ENCODE measurements at regions not wholly inside any gene's neighbourhood (a gene's known extent, or its start where the extent isn't known, plus 50 kb on each side); places are given as distances from the start of the nearest gene placed in this dataset.

DNA sequence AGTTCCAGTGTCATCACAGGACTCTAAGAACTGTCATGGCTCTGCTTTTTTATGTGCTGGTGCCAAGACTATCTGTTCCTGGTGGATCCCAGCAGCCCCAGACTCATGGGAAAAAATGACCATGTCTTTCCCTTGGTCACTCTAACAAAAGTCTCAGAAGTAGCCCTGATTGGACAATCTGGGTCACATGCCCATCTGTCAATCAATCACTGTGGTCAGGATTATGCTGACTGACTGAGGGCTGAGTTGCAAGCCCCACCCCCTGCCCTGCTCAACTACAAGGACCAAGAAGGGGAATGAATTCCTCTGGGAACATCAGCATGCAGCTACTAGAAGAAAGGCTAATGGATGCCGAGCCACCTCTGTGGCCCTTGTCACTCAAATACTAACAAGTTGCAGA is 91.6 kb downstream of the EDN3 start:
- Histone ChIP-seq H3K4me2 (ENCODE audit: insufficient read depth in 1 of 2, low read depth in 2 of 2, low read length in 2 of 2) (no peak overlapping the region), H4K5ac (ENCODE audit: insufficient read length, low read depth, low read length) (no peak overlapping the region), H3K4ac (replicated peaks; ENCODE audit: insufficient read length, low read depth, low read length) (no peak overlapping the region), H4K8ac (ENCODE audit: extremely low read depth, insufficient read depth, low read length) (no peak overlapping the region), H2AFZ (ENCODE audit: low read length) (no peak overlapping the region), H3K4me3 (ENCODE audit: extremely low read depth in 1 of 4, insufficient read depth in 2 of 4, low read depth in 3 of 4, low read length in 4 of 4) (no peak overlapping the region), H3K23me2 (ENCODE audit: low read depth, low read length) (peaks cover 5% of the 10 kb centered on the region; the same call in 1 of the 2 replicates), H3K27me3 (replicated peaks in 1 of 4; ENCODE audit: control insufficient read depth in 3 of 4, extremely low read depth in 1 of 4, insufficient read depth in 3 of 4, low read length in 3 of 4) (no peaks in the 10 kb centered on the region), H4K91ac (replicated peaks; ENCODE audit: insufficient read length, low read length) (no peak overlapping the region), H2BK20ac (ENCODE audit: low read length) (no peak overlapping the region), H3K18ac (ENCODE audit: extremely low read depth, low read length) (no peak overlapping the region), H3K14ac (ENCODE audit: insufficient read length) (no peak overlapping the region), H3K56ac (replicated peaks; ENCODE audit: insufficient read length, low read depth, low read length) (no peak overlapping the region), H3K23ac (ENCODE audit: insufficient read length) (no peak overlapping the region), H2BK12ac (ENCODE audit: low read depth, low read length) (no peak overlapping the region), H3K9ac (replicated peaks in 1 of 4; ENCODE audit: extremely low read depth in 1 of 4, low read depth in 3 of 4, low read length in 3 of 4) (no peak overlapping the region), H3K79me1 (ENCODE audit: low read depth, low read length) (no peaks in the 10 kb centered on the region), H2BK15ac (ENCODE audit: low read length) (no peak overlapping the region), H3K9me3 (ENCODE audit: insufficient read depth in 2 of 2, low read depth in 1 of 2, low read length in 1 of 2) (no peaks in the 10 kb centered on the region; a peak in 1 of 4 replicates), H3K4me1 (replicated peaks in 1 of 4; ENCODE audit: control insufficient read depth in 3 of 4, insufficient read depth in 4 of 4, low read length in 3 of 4) (peaks cover 0 to 2% (median 0%) of the 10 kb centered on the region in 4 experiments; a peak in 1 of 7 replicates), H3K27ac (ENCODE audit: low read depth, low read length) (no peak overlapping the region), H4K20me1 (replicated peaks in 1 of 2; ENCODE audit: control insufficient read depth in 1 of 2, insufficient read depth in 2 of 2, low read length in 2 of 2) (no peaks in the 10 kb centered on the region), H2BK120ac (replicated peaks; ENCODE audit: low read depth, low read length) (no peak overlapping the region), H3K36me3 (ENCODE audit: control insufficient read depth in 2 of 4, insufficient read depth in 4 of 4, low read length in 3 of 4) (no peaks in the 10 kb centered on the region), H2BK5ac (ENCODE audit: low read depth, low read length) (no peak overlapping the region), H3K79me2 (ENCODE audit: control insufficient read depth in 1 of 2, insufficient read depth in 2 of 2, low read length in 2 of 2) (no peaks in the 10 kb centered on the region), H2AK5ac (ENCODE audit: low read depth, low read length) (no peak overlapping the region)
- FAIRE-seq (no peak), DNase-seq (ENCODE audit: low read depth in 1 of 2, low spot score in 2 of 2) (no peak)
- POLR2A ChIA-PET (ENCODE audit: partially characterized antibody) = no interaction called here
- CTCF ChIA-PET (ENCODE audit: partially characterized antibody) = interaction anchor here (0.6 to 2.1 kb wide), 3 partner anchors 13 to 63 kb away, joined by 3 to 11 read pairs (median 5); no protein-coding TSS in a partner anchor
- WGBS, 2 experiments (ENCODE audit: extremely low coverage in 1 of 2, insufficient coverage in 1 of 2, insufficient read length in 1 of 2, insufficient replicate concordance in 2 of 2, low coverage in 1 of 2, low lambda C conversion rate in 2 of 2, missing lambda C conversion rate in 1 of 2) = 85% methylated on average over 1 of the region's 1 CpG; no CpG with 5 or more reads in 1 of the 2 experiments
- no peak for TF ChIP-seq TEAD4 (IDR thresholded peaks at IDR 0.05; ENCODE audit: low read depth, low read length)
- TF ChIP-seq, protein P1, sequence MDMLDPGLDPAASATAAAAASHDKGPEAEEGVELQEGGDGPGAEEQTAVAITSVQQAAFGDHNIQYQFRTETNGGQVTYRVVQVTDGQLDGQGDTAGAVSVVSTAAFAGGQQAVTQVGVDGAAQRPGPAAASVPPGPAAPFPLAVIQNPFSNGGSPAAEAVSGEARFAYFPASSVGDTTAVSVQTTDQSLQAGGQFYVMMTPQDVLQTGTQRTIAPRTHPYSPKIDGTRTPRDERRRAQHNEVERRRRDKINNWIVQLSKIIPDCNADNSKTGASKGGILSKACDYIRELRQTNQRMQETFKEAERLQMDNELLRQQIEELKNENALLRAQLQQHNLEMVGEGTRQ (IDR thresholded peaks at IDR 0.05; ENCODE audit: low read length) = peak; percentile 65
